Common myeloid progenitor, CD34-positive (primary cell): ENCODE measurements at regions not wholly inside any gene's neighbourhood (a gene's known extent, or its start where the extent isn't known, plus 50 kb on each side); places are given as distances from the start of the nearest gene placed in this dataset.
"Not testable (repeated sequence)": the region's sequence is repeated elsewhere in the genome, so short reads cannot be mapped to it uniquely, and the experiment has no call there.

Experiments used
- CTCF ChIA-PET: fragments of 350-600 bp; sonication (Branson Sonifier 250); formaldehyde crosslinking; loops from one replicate; lab custom pipeline; 2021; ENCODE audit warnings: antibody characterized with exemption; lab: Charles Lee
- POLR2A ChIA-PET: fragments of 350-600 bp; sonication (Branson Sonifier 250); formaldehyde crosslinking; loops from one replicate; lab custom pipeline; 2021; ENCODE audit warnings: antibody characterized with exemption; lab: Charles Lee
- DNase-seq, 3 donors: peaks; one replicate each; pipeline versions ENCODE4 v3.0.0 to v3.0.0-alpha.2; 2013
- H3K27ac ChIP-seq, 2 experiments: 1 replicate in 1 of 2; 2 replicates in 1 of 2; pipeline ENCODE4 v1.7.0; 2013; ENCODE audit warnings: inconsistent platforms in 2 of 2, low read length in 2 of 2, mild to moderate bottlenecking in 2 of 2, low read depth in 1 of 2, moderate library complexity in 1 of 2; ENCODE audit not compliant: severe bottlenecking in 2 of 2, insufficient read depth in 1 of 2, poor library complexity in 1 of 2
- H3K27me3 ChIP-seq, 5 experiments: replicated peaks in 2 of 5; 1 replicate in 3 of 5; 2 replicates in 2 of 5; pipeline versions ENCODE4 v1.6.1 to v1.7.0; 2013; ENCODE audit warnings: low read length in 4 of 5, mild to moderate bottlenecking in 2 of 5, moderate library complexity in 2 of 5, inconsistent platforms in 1 of 5; ENCODE audit not compliant: insufficient read depth in 5 of 5, control insufficient read depth in 4 of 5
- H3K36me3 ChIP-seq, 4 experiments: 1 replicate in 2 of 4; 2 replicates in 2 of 4; pipeline versions ENCODE4 v1.6.1 to v1.7.0; 2013; ENCODE audit warnings: low read length in 3 of 4, control low read depth in 1 of 4, mild to moderate bottlenecking in 1 of 4; ENCODE audit not compliant: control insufficient read depth in 4 of 4, insufficient read depth in 4 of 4
- H3K4me1 ChIP-seq, 4 experiments: 1 replicate in 3 of 4; 2 replicates in 1 of 4; pipeline versions ENCODE4 v1.6.1 to v1.7.1; 2013; ENCODE audit warnings: low read length in 3 of 4, mild to moderate bottlenecking in 3 of 4, control low read depth in 1 of 4, inconsistent platforms in 1 of 4, moderate library complexity in 1 of 4; ENCODE audit not compliant: control insufficient read depth in 4 of 4, insufficient read depth in 4 of 4; ENCODE audit errors: control extremely low read depth in 1 of 4
- H3K4me3 ChIP-seq, 7 experiments: 1 replicate in 4 of 7; 2 replicates in 3 of 7; pipeline versions ENCODE4 v1.5.1 to v1.7.0; 2013; ENCODE audit warnings: mild to moderate bottlenecking in 7 of 7, low read length in 6 of 7, moderate library complexity in 6 of 7, inconsistent platforms in 2 of 7, low read depth in 2 of 7, control low read depth in 1 of 7; ENCODE audit not compliant: insufficient read depth in 4 of 7, control insufficient read depth in 1 of 7; ENCODE audit errors: extremely low read depth in 1 of 7
- H3K9me3 ChIP-seq, 5 experiments: 1 replicate in 4 of 5; 2 replicates in 1 of 5; pipeline versions ENCODE4 v1.6.1 to v1.7.1; 2013; ENCODE audit warnings: low read length in 4 of 5, mild to moderate bottlenecking in 2 of 5, inconsistent platforms in 1 of 5, low read depth in 1 of 5, moderate library complexity in 1 of 5; ENCODE audit not compliant: control insufficient read depth in 4 of 5, insufficient read depth in 2 of 5; ENCODE audit errors: control extremely low read depth in 1 of 5
- WGBS: methylation state at CpG from one replicate; pipeline ENCODE4 v1.1.5; 2013; ENCODE audit not compliant: insufficient coverage; 5-methylcytosine and 5-hydroxymethylcytosine counted together

- Histone ChIP-seq H3K27me3 (no peaks in the 10 kb centered on the region), H3K36me3 (no peaks in the 10 kb centered on the region), H3K4me1 (no peaks in the 10 kb centered on the region), H3K9me3 (no peaks in the 10 kb centered on the region), H3K27ac (no peak overlapping the region), H3K4me3 (no peak overlapping the region)
- no peak for DNase-seq
- ChIA-PET CTCF (no interaction called here), POLR2A (no interaction called here)
- WGBS, result 93% methylated on average over 5 of the region's 5 CpGs
Observed at GRCh38 chr10:21036757-21037156, 139.6 kb upstream of the NEBL start.

DNA sequence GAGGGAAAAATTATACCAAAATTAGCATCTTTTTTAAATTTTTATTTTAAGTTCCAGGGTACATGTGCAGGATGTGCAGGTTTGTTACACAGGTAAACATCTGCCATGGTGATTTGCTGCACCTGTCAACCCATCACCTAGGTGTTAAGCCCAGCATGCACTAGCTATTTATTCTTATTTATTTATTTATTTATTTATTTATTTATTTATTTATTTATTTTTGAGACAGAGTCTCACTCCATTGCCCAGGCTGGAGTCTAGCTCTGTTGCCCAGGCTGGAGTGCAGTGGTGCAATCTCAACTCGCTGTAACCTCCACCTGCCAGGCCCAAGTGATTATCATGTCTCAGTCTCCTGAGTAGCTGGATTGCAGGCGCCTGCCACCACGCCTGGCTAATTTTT, 137.7 kb upstream of the NEBL start:
- 100% methylated on average over 3 of the region's 3 CpGs for WGBS
- POLR2A ChIA-PET, H3K9me3 ChIP-seq, DNase-seq, H3K27me3 ChIP-seq, H3K27ac ChIP-seq, H3K4me3 ChIP-seq, CTCF ChIA-PET, H3K36me3 ChIP-seq, H3K4me1 ChIP-seq: not testable (repeated sequence)

DNA sequence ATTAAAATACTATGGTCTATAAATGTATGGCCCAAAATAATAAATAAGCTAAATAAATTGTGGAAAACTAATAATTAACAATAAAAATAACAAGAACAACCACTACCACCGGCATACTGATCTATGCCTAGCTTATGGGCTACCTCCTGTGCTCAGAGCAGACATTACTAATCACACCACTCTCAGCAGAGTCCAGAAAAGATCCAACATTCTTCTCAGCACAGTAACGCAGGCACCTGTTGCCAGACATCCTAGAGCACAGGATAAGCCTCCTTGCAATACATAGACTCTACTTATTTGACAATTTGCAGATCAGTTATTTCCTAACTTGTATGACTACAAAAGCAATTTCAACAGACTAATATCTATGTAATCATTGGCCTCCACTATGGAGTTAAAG, 137.1 kb upstream of the NEBL start:
- Histone ChIP-seq H3K36me3 (no peaks in the 10 kb centered on the region), H3K27me3 (no peaks in the 10 kb centered on the region), H3K27ac (no peak overlapping the region), H3K9me3 (peaks cover 0 to 5% (median 0%) of the 10 kb centered on the region in 5 experiments), H3K4me1 (no peaks in the 10 kb centered on the region), H3K4me3 (no peak overlapping the region)
- 75% methylated on average over 2 of the region's 2 CpGs for WGBS
- ChIA-PET POLR2A (no interaction called here), CTCF (no interaction called here)
- no peak for DNase-seq

GRCh38 chr10:21032587-21033319, 135.6 kb upstream of the NEBL start:
- WGBS, result 67% methylated on average over 3 of the region's 12 CpGs
- Histone ChIP-seq H3K36me3 (no peaks in the 10 kb centered on the region), H3K4me3 (no peak overlapping the region), H3K27me3 (no peaks in the 10 kb centered on the region), H3K4me1 (no peaks in the 10 kb centered on the region), H3K9me3 (peaks cover 0 to 5% (median 0%) of the 10 kb centered on the region in 5 experiments), H3K27ac (no peak overlapping the region)
- ChIA-PET CTCF (no interaction called here), POLR2A (no interaction called here)
- DNase-seq, result no peak

GRCh38 chr10:21031232-21031795, 134.2 kb upstream of the NEBL start:
- no peak overlapping the region for H3K4me3 ChIP-seq
- no peaks in the 10 kb centered on the region for H3K27me3 ChIP-seq
- ChIA-PET CTCF (no interaction called here), POLR2A (no interaction called here)
- peaks cover 0 to 5% (median 0%) of the 10 kb centered on the region in 5 experiments for H3K9me3 ChIP-seq
- H3K4me1 ChIP-seq, result no peaks in the 10 kb centered on the region
- H3K27ac ChIP-seq, result no peak overlapping the region
- DNase-seq, result no peak
- 89% methylated on average over 7 of the region's 7 CpGs for WGBS
- no peaks in the 10 kb centered on the region for H3K36me3 ChIP-seq

GRCh38 chr10:21030091-21030490, 133.0 kb upstream of the NEBL start:
- Histone ChIP-seq H3K27me3 (no peaks in the 10 kb centered on the region), H3K36me3 (no peaks in the 10 kb centered on the region), H3K27ac (no peak overlapping the region), H3K4me1 (no peaks in the 10 kb centered on the region), H3K4me3 (no peak overlapping the region), H3K9me3 (peaks cover 0 to 5% (median 0%) of the 10 kb centered on the region in 5 experiments)
- no peak for DNase-seq
- CTCF ChIA-PET, result no interaction called here
- POLR2A ChIA-PET, result no interaction called here
- 89% methylated on average over 10 of the region's 10 CpGs for WGBS

GRCh38 chr10:21022821-21023220, 125.7 kb upstream of the NEBL start:
- DNase-seq, result no peak
- WGBS, result no CpG with 5 or more reads among the region's 3 CpGs
- POLR2A ChIA-PET, result no interaction called here

More at GRCh38 chr10:21022821-21023220, 125.7 kb upstream of the NEBL start:
- H3K9me3 ChIP-seq, result no peaks in the 10 kb centered on the region
- H3K4me1 ChIP-seq, result no peaks in the 10 kb centered on the region
- no peak overlapping the region for H3K27ac ChIP-seq
- H3K36me3 ChIP-seq, result no peaks in the 10 kb centered on the region
- CTCF ChIA-PET, result no interaction called here
- H3K27me3 ChIP-seq, result no peaks in the 10 kb centered on the region
- H3K4me3 ChIP-seq, result no peak overlapping the region
